OCI-LY7 (cell line): ENCODE measurements at regions not wholly inside any gene's neighbourhood (a gene's known extent, or its start where the extent isn't known, plus 50 kb on each side); places are given as distances from the start of the nearest gene placed in this dataset.

Experiments
- CTCF ChIP-seq: fragments of 200-600 bp; sonication (generic); conservative IDR thresholded peaks from 2 replicates; pipeline ENCODE4 v1.5.1; 2014; ENCODE audit warnings: mild to moderate bottlenecking, antibody characterized with exemption, low read length, moderate library complexity, mixed read lengths
- EZH2phosphoT487 ChIP-seq: fragments of 200-600 bp; sonication (generic); IDR thresholded peaks from 2 replicates; pipeline ENCODE4 v1.6.1; 2018; ENCODE audit warnings: low read depth, borderline replicate concordance, mild to moderate bottlenecking, mixed run types, antibody characterized with exemption, low read length, moderate library complexity, mixed read lengths

- TF ChIP-seq CTCF (no peak), EZH2phosphoT487 (no peak)
Measured at GRCh38 chrX:22445880-22446279, 173.2 kb downstream of the CBLL2 start.
